GM18507 (cell line): ENCODE measurements at regions not wholly inside any gene's neighbourhood (a gene's known extent, or its start where the extent isn't known, plus 50 kb on each side); places are given as distances from the start of the nearest gene placed in this dataset.

Experiments
- DNase-seq: peaks from one replicate; pipeline ENCODE4 v3.0.0; 2011; ENCODE audit warnings: low read depth; ENCODE audit not compliant: insufficient read length; ENCODE audit errors: extremely low spot score
- FAIRE-seq: peaks from 2 replicates; lab custom pipeline; 2011; peaks lifted over from hg19 to GRCh38; lab: Jason Lieb, UNC

GRCh38 chr9:95645579-95645978 is 128.8 kb upstream of the PTCH1 start:
- no peak for DNase-seq
- FAIRE-seq: no peak

- DNase-seq (no peak), FAIRE-seq (no peak)
These were observed 127.6 kb upstream of the PTCH1 start for GRCh38 chr9:95644377-95644776.

- no peak for FAIRE-seq
- DNase-seq: no peak
These were observed 126.8 kb upstream of the PTCH1 start for GRCh38 chr9:95643619-95644018.

- DNase-seq (no peak), FAIRE-seq (no peak)
These were observed 125.4 kb upstream of the PTCH1 start for GRCh38 chr9:95642189-95642588.

- FAIRE-seq: no peak
- DNase-seq: no peak
These were observed 124.8 kb upstream of the PTCH1 start for GRCh38 chr9:95641586-95641985.

- DNase-seq: no peak
- no peak for FAIRE-seq
These were observed 123.6 kb upstream of the PTCH1 start for GRCh38 chr9:95640336-95640735.

- DNase-seq: no peak
- no peak for FAIRE-seq
These were observed 119.4 kb upstream of the PTCH1 start for GRCh38 chr9:95635986-95636671.

- no peak for FAIRE-seq
These were observed 117.8 kb upstream of the PTCH1 start for GRCh38 chr9:95634536-95634935.

GRCh38 chr9:95634114-95634513 is 117.3 kb upstream of the PTCH1 start:
- FAIRE-seq (no peak), DNase-seq (no peak)

More at GRCh38 chr9:95634536-95634935, 117.8 kb upstream of the PTCH1 start:
- no peak for DNase-seq

GRCh38 chr9:95629585-95629984 is 112.8 kb upstream of the PTCH1 start:
- no peak for FAIRE-seq
- no peak for DNase-seq

- no peak for FAIRE-seq
- no peak for DNase-seq
These were observed 111.0 kb upstream of the PTCH1 start for GRCh38 chr9:95627802-95628201.

GRCh38 chr9:95626885-95627558 is 110.3 kb upstream of the PTCH1 start:
- FAIRE-seq (no peak), DNase-seq (no peak)

- FAIRE-seq: no peak
These were observed 109.6 kb upstream of the PTCH1 start for GRCh38 chr9:95626341-95626740.

GRCh38 chr9:95623640-95624039 is 106.9 kb upstream of the PTCH1 start:
- no peak for DNase-seq
- FAIRE-seq: no peak

More at GRCh38 chr9:95626341-95626740, 109.6 kb upstream of the PTCH1 start:
- no peak for DNase-seq

GRCh38 chr9:95620722-95621121 is 104.0 kb upstream of the PTCH1 start:
- FAIRE-seq (no peak), DNase-seq (no peak)

GRCh38 chr9:95620314-95620713 is 103.5 kb upstream of the PTCH1 start:
- FAIRE-seq (no peak), DNase-seq (no peak)

- DNase-seq: no peak
These were observed 98.5 kb upstream of the PTCH1 start for GRCh38 chr9:95615246-95615645.

GRCh38 chr9:95613670-95614069 is 96.9 kb upstream of the PTCH1 start:
- no peak for FAIRE-seq
- DNase-seq: no peak

More at GRCh38 chr9:95615246-95615645, 98.5 kb upstream of the PTCH1 start:
- no peak for FAIRE-seq

GRCh38 chr9:95611354-95611753 is 94.6 kb upstream of the PTCH1 start:
- no peak for FAIRE-seq
- no peak for DNase-seq

GRCh38 chr9:95610006-95610785 is 93.4 kb upstream of the PTCH1 start:
- DNase-seq (no peak), FAIRE-seq (no peak)
